ENCODE measurements at regions not wholly inside any gene's neighbourhood (a gene's known extent, or its start where the extent isn't known, plus 50 kb on each side); places are given as distances from the start of the nearest gene placed in this dataset.

- DNase-seq (ENCODE audit: extremely low read depth, low read depth, low spot score), result no peak
Measured at GRCh38 chr4:115850799-115851509, 737.5 kb upstream of the NDST4 start.

- no peak for DNase-seq (ENCODE audit: extremely low read depth, low read depth, low spot score)
Measured at GRCh38 chr4:115844180-115844579, 730.8 kb upstream of the NDST4 start.

- DNase-seq (ENCODE audit: extremely low read depth, low read depth, low spot score), result no peak
Measured at GRCh38 chr4:115841871-115842270, 728.5 kb upstream of the NDST4 start.

GRCh38 chr4:115834441-115834840, 721.0 kb upstream of the NDST4 start:
- DNase-seq (ENCODE audit: extremely low read depth, low read depth, low spot score), result no peak

GRCh38 chr4:115824630-115825029, 711.2 kb upstream of the NDST4 start:
- no peak for DNase-seq (ENCODE audit: extremely low read depth, low read depth, low spot score)

- DNase-seq (ENCODE audit: extremely low read depth, low read depth, low spot score), result no peak
Measured at GRCh38 chr4:115803825-115804224, 690.4 kb upstream of the NDST4 start.

- DNase-seq (ENCODE audit: extremely low read depth, low read depth, low spot score), result no peak
Measured at GRCh38 chr4:115790812-115791211, 677.4 kb upstream of the NDST4 start.

GRCh38 chr4:115781528-115782146, 668.2 kb upstream of the NDST4 start:
- no peak for DNase-seq (ENCODE audit: extremely low read depth, low read depth, low spot score)

GRCh38 chr4:115780835-115781234, 667.4 kb upstream of the NDST4 start:
- DNase-seq (ENCODE audit: extremely low read depth, low read depth, low spot score), result no peak

- DNase-seq (ENCODE audit: extremely low read depth, low read depth, low spot score), result no peak
Measured at GRCh38 chr4:115780268-115780667, 666.8 kb upstream of the NDST4 start.

GRCh38 chr4:115770046-115770543, 656.7 kb upstream of the NDST4 start:
- DNase-seq (ENCODE audit: extremely low read depth, low read depth, low spot score), result no peak

GRCh38 chr4:115769396-115769795, 656.0 kb upstream of the NDST4 start:
- no peak for DNase-seq (ENCODE audit: extremely low read depth, low read depth, low spot score)

GRCh38 chr4:115763051-115763450, 649.6 kb upstream of the NDST4 start:
- no peak for DNase-seq (ENCODE audit: extremely low read depth, low read depth, low spot score)

- DNase-seq (ENCODE audit: extremely low read depth, low read depth, low spot score), result no peak
Measured at GRCh38 chr4:115759231-115759630, 645.8 kb upstream of the NDST4 start.

- no peak for DNase-seq (ENCODE audit: extremely low read depth, low read depth, low spot score)
Measured at GRCh38 chr4:115749404-115749803, 636.0 kb upstream of the NDST4 start.

- no peak for DNase-seq (ENCODE audit: extremely low read depth, low read depth, low spot score)
Measured at GRCh38 chr4:115740806-115741205, 627.4 kb upstream of the NDST4 start.

GRCh38 chr4:115729739-115730266, 616.4 kb upstream of the NDST4 start:
- no peak for DNase-seq (ENCODE audit: extremely low read depth, low read depth, low spot score)

- no peak for DNase-seq (ENCODE audit: extremely low read depth, low read depth, low spot score)
Measured at GRCh38 chr4:115723621-115724020, 610.2 kb upstream of the NDST4 start.

- no peak for DNase-seq (ENCODE audit: extremely low read depth, low read depth, low spot score)
Measured at GRCh38 chr4:115720611-115721010, 607.2 kb upstream of the NDST4 start.

GRCh38 chr4:115711575-115711974, 598.2 kb upstream of the NDST4 start:
- no peak for DNase-seq (ENCODE audit: extremely low read depth, low read depth, low spot score)

- no peak for DNase-seq (ENCODE audit: extremely low read depth, low read depth, low spot score)
Measured at GRCh38 chr4:115688961-115689360, 575.5 kb upstream of the NDST4 start.

GRCh38 chr4:115687052-115687755, 573.8 kb upstream of the NDST4 start:
- no peak for DNase-seq (ENCODE audit: extremely low read depth, low read depth, low spot score)

Data from glomerular endothelial cell (primary cell).